ENCODE measurements at regions not wholly inside any gene's neighbourhood (a gene's known extent, or its start where the extent isn't known, plus 50 kb on each side); places are given as distances from the start of the nearest gene placed in this dataset.

DNA sequence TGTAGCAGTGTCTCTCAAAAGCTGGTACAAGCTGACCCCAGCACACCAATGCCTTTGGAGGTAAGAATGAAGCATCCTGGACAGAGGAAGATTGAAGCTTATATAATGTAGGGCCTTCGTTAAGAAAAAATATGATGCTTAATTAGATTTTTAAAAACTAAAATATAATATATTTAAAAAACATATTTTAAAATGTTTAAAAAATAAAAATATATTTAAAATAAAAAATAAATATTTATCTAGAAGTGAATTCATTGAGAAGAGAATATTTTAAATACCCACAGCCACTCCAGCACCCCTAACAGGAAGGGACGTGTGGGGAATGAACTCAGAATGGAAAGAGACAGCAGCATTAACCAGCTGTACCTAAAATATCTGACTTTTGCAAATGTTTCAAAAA is 65.1 kb upstream of the DDX53 start:
- TF ChIP-seq, protein P1, sequence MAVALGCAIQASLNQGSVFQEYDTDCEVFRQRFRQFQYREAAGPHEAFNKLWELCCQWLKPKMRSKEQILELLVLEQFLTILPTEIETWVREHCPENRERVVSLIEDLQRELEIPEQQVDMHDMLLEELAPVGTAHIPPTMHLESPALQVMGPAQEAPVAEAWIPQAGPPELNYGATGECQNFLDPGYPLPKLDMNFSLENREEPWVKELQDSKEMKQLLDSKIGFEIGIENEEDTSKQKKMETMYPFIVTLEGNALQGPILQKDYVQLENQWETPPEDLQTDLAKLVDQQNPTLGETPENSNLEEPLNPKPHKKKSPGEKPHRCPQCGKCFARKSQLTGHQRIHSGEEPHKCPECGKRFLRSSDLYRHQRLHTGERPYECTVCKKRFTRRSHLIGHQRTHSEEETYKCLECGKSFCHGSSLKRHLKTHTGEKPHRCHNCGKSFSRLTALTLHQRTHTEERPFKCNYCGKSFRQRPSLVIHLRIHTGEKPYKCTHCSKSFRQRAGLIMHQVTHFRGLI (tag by site-specific recombination; IDR thresholded peaks at IDR 0.05), result no peak
- TF ChIP-seq ZEB2 (tag by site-specific recombination; IDR thresholded peaks at IDR 0.05) (no peak), EGR2 (tag by site-specific recombination; IDR thresholded peaks at IDR 0.05; ENCODE audit: low read depth) (no peak), YY1 (tag by site-specific recombination; IDR thresholded peaks at IDR 0.05) (no peak), ZNF335 (tag by site-specific recombination; conservative IDR thresholded peaks at IDR 0.05) (no peak), HOXA7 (CRISPR knock-in tag; IDR thresholded peaks at IDR 0.05; ENCODE audit: borderline replicate concordance) (no peak), ZNF311 (tag by site-specific recombination; IDR thresholded peaks at IDR 0.05; ENCODE audit: borderline replicate concordance) (no peak), ZNF274 (IDR thresholded peaks at IDR 0.05; ENCODE audit: low read length) (no peak), ZNF274 (tag by site-specific recombination; IDR thresholded peaks at IDR 0.05; ENCODE audit: borderline replicate concordance) (no peak), ZNF23 (tag by site-specific recombination; IDR thresholded peaks at IDR 0.05; ENCODE audit: borderline replicate concordance) (no peak)
- TF ChIP-seq, protein P2, sequence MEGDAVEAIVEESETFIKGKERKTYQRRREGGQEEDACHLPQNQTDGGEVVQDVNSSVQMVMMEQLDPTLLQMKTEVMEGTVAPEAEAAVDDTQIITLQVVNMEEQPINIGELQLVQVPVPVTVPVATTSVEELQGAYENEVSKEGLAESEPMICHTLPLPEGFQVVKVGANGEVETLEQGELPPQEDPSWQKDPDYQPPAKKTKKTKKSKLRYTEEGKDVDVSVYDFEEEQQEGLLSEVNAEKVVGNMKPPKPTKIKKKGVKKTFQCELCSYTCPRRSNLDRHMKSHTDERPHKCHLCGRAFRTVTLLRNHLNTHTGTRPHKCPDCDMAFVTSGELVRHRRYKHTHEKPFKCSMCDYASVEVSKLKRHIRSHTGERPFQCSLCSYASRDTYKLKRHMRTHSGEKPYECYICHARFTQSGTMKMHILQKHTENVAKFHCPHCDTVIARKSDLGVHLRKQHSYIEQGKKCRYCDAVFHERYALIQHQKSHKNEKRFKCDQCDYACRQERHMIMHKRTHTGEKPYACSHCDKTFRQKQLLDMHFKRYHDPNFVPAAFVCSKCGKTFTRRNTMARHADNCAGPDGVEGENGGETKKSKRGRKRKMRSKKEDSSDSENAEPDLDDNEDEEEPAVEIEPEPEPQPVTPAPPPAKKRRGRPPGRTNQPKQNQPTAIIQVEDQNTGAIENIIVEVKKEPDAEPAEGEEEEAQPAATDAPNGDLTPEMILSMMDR (tag by site-specific recombination; IDR thresholded peaks at IDR 0.05), result no peak
- TF ChIP-seq, protein P3, sequence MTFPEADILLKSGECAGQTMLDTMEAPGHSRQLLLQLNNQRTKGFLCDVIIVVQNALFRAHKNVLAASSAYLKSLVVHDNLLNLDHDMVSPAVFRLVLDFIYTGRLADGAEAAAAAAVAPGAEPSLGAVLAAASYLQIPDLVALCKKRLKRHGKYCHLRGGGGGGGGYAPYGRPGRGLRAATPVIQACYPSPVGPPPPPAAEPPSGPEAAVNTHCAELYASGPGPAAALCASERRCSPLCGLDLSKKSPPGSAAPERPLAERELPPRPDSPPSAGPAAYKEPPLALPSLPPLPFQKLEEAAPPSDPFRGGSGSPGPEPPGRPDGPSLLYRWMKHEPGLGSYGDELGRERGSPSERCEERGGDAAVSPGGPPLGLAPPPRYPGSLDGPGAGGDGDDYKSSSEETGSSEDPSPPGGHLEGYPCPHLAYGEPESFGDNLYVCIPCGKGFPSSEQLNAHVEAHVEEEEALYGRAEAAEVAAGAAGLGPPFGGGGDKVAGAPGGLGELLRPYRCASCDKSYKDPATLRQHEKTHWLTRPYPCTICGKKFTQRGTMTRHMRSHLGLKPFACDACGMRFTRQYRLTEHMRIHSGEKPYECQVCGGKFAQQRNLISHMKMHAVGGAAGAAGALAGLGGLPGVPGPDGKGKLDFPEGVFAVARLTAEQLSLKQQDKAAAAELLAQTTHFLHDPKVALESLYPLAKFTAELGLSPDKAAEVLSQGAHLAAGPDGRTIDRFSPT (tag by site-specific recombination; IDR thresholded peaks at IDR 0.05), result no peak
- TF ChIP-seq, protein P4, sequence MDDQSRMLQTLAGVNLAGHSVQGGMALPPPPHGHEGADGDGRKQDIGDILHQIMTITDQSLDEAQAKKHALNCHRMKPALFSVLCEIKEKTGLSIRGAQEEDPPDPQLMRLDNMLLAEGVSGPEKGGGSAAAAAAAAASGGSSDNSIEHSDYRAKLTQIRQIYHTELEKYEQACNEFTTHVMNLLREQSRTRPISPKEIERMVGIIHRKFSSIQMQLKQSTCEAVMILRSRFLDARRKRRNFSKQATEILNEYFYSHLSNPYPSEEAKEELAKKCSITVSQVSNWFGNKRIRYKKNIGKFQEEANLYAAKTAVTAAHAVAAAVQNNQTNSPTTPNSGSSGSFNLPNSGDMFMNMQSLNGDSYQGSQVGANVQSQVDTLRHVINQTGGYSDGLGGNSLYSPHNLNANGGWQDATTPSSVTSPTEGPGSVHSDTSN (CRISPR knock-in tag; IDR thresholded peaks at IDR 0.05), result no peak
- TF ChIP-seq, protein P5, sequence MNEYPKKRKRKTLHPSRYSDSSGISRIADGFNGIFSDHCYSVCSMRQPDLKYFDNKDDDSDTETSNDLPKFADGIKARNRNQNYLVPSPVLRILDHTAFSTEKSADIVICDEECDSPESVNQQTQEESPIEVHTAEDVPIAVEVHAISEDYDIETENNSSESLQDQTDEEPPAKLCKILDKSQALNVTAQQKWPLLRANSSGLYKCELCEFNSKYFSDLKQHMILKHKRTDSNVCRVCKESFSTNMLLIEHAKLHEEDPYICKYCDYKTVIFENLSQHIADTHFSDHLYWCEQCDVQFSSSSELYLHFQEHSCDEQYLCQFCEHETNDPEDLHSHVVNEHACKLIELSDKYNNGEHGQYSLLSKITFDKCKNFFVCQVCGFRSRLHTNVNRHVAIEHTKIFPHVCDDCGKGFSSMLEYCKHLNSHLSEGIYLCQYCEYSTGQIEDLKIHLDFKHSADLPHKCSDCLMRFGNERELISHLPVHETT (tag by site-specific recombination; IDR thresholded peaks at IDR 0.05), result no peak

Measured in HEK293 (cell line).